Type B pancreatic cell (in vitro differentiated cells): ENCODE measurements at regions not wholly inside any gene's neighbourhood (a gene's known extent, or its start where the extent isn't known, plus 50 kb on each side); places are given as distances from the start of the nearest gene placed in this dataset.

Experiments used
- DNase-seq: peaks from one replicate; pipeline ENCODE4 v3.0.0; 2021; ENCODE audit warnings: mixed read lengths; ENCODE audit not compliant: unreplicated experiment; ENCODE audit errors: extremely low spot score
- H3K27ac Mint-ChIP-seq: 2 replicates; pipeline ENCODE4 v1.8.0; 2021; ENCODE audit warnings: mild to moderate bottlenecking, mixed read lengths
- H3K27me3 Mint-ChIP-seq: 2 replicates; pipeline ENCODE4 v1.8.0; 2021; ENCODE audit warnings: mixed read lengths
- H3K36me3 Mint-ChIP-seq: 2 replicates; pipeline ENCODE4 v1.8.0; 2021; ENCODE audit warnings: mixed read lengths
- H3K4me1 Mint-ChIP-seq: one replicate; pipeline ENCODE4 v1.8.0; 2021; ENCODE audit warnings: mixed read lengths; ENCODE audit not compliant: unreplicated experiment
- H3K4me3 Mint-ChIP-seq: 2 replicates; pipeline ENCODE4 v1.8.0; 2021; ENCODE audit warnings: mild to moderate bottlenecking, mixed read lengths
- H3K9me3 Mint-ChIP-seq: 2 replicates; pipeline ENCODE4 v1.8.0; 2021; ENCODE audit warnings: mixed read lengths
- TF ChIP-seq, protein P1 (sequence below): fragments of 200-600 bp; sonication (generic); conservative IDR thresholded peaks from 2 replicates; pipeline ENCODE4 v1.5.0; 2021; ENCODE audit warnings: antibody characterized with exemption, mild to moderate bottlenecking

DNA sequence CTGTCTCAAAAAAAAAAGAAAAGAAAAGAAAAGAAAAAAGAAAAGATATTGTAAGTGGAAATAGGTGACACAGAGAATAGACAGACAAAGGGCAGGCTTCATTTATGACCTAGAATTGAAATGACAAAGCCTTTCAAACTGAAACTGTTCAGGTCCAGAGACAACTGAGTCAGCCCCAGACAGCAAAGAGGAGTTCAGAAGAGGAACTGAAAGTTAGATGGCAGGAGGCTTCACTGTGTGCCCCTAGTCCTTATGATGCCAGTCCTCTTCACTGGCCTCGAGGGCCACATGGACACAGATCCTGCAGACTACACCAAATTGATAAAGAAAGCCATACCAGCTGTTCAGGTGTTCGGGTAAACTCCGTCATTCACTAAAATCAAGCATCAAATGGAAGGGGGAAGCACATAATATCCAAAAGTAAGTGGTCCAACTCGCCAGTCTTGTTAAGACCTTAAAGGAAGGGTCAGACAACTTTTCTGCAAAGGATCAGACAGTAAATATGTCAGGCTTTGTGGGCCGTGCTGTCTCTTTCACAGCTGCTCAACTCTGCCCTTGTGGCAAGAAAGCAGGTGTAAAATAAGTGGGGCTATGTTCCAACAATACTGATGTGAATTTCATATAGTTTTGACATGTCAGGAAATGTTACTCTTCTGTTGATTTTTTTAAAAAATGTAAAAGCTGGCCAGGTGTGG lies 231.9 kb upstream of the MGAT5 start:
- Mint-ChIP-seq H3K27me3 (peaks cover 3% of the 10 kb centered on the region), H3K27ac (no peak overlapping the region), H3K4me3 (no peak overlapping the region), H3K4me1 (no peaks in the 10 kb centered on the region), H3K36me3 (no peaks in the 10 kb centered on the region), H3K9me3 (no peaks in the 10 kb centered on the region)
- TF ChIP-seq, protein P1, sequence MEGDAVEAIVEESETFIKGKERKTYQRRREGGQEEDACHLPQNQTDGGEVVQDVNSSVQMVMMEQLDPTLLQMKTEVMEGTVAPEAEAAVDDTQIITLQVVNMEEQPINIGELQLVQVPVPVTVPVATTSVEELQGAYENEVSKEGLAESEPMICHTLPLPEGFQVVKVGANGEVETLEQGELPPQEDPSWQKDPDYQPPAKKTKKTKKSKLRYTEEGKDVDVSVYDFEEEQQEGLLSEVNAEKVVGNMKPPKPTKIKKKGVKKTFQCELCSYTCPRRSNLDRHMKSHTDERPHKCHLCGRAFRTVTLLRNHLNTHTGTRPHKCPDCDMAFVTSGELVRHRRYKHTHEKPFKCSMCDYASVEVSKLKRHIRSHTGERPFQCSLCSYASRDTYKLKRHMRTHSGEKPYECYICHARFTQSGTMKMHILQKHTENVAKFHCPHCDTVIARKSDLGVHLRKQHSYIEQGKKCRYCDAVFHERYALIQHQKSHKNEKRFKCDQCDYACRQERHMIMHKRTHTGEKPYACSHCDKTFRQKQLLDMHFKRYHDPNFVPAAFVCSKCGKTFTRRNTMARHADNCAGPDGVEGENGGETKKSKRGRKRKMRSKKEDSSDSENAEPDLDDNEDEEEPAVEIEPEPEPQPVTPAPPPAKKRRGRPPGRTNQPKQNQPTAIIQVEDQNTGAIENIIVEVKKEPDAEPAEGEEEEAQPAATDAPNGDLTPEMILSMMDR: no peak
- DNase-seq: no peak

DNA sequence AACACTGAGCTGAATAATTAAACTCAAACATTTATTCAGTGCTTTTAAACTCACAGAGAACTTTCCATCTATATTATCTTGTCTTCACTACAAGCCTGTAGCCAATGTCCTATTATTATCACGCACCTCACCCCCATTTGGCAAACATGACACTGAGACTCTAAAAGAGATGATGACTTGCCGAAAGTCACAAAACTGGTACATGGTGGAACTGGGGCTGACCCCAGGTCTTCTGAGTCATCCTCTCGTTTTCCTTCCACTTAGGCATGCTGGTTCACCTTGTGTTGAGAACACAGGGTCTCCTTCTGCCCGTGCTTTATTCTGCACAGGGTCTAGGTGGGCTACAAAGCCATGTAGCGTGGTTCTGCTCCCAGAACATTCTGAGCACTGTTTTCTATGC lies 230.0 kb upstream of the MGAT5 start:
- Mint-ChIP-seq H3K27ac (no peak overlapping the region), H3K36me3 (no peaks in the 10 kb centered on the region), H3K4me1 (peaks cover 3% of the 10 kb centered on the region), H3K9me3 (no peaks in the 10 kb centered on the region), H3K27me3 (peaks cover 3% of the 10 kb centered on the region), H3K4me3 (no peak overlapping the region)
- TF ChIP-seq, protein P1: no peak
- no peak for DNase-seq

DNA sequence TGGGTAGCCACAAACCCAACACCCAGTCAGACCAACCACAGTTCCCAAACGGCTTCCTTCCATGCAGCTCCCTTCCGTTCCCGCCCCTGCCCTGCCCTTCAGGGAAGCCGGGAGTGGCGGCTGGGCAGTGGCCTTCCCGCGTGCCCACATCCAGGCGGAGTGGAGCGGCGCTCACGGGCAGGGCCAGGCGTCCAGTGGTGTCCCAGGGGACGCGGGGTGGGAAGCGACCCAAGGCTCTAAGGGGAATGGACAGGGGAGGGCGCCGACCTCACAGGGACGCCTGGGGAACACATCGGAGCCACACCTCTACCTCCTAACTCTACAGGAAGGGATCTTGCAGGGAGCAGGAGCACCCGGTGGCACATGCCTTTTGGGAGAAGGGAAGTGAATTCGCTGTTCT lies 225.9 kb upstream of the MGAT5 start:
- Mint-ChIP-seq H3K27me3 (peaks cover 8% of the 10 kb centered on the region), H3K4me3 (no peak overlapping the region), H3K36me3 (no peaks in the 10 kb centered on the region), H3K4me1 (peaks cover 20% of the 10 kb centered on the region), H3K27ac (no peak overlapping the region), H3K9me3 (no peaks in the 10 kb centered on the region)
- DNase-seq: no peak
- TF ChIP-seq, protein P1: no peak

DNA sequence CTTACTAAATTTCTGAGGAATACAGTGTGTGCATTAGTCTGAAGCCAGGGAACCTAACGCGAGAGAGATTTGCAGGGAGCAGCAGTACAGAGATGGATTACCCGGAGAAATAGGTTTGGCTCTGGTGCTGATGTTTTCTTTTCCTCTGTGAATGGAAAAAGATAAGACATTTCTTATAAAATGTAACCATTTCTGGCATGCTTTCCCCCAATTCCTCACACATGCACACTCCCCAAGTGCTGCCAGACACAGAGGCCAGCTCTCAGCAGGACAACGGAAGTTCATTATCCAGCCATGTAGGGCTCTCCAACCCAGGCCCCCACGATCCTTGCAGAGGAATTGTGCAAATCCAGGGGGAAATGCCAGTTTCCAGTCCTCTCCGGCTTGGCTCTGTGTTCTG lies 224.5 kb upstream of the MGAT5 start:
- Mint-ChIP-seq H3K27ac (no peak overlapping the region), H3K4me3 (no peak overlapping the region), H3K27me3 (peaks cover 8% of the 10 kb centered on the region), H3K9me3 (no peaks in the 10 kb centered on the region), H3K4me1 (peaks cover 20% of the 10 kb centered on the region), H3K36me3 (no peaks in the 10 kb centered on the region)
- no peak for DNase-seq
- TF ChIP-seq, protein P1: no peak

DNA sequence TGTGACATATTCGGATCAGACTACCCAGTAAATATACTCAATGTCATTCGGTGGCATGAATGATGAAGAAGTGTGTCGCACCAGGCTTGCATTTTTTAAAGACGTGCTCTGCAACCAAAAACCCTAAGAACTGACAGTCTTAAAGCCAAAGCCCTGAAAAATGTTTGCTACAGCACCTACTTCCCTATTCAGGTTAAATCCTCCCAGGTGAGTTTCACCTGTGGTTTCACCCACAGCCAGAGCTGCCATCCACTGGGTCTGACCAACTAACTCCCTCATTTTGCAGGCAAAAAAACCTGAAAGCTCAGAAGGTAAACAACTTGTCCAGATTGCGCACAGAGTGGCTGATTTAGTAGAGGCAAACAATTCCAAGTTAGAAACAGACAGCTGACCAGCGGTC lies 222.3 kb upstream of the MGAT5 start:
- no peak overlapping the region for H3K27ac Mint-ChIP-seq
- no peak for DNase-seq
- no peaks in the 10 kb centered on the region for H3K36me3 Mint-ChIP-seq
- no peak overlapping the region for H3K4me3 Mint-ChIP-seq
- no peaks in the 10 kb centered on the region for H3K9me3 Mint-ChIP-seq
- TF ChIP-seq, protein P1: no peak
- H3K4me1 Mint-ChIP-seq: peaks cover 20% of the 10 kb centered on the region
- peaks cover 5% of the 10 kb centered on the region for H3K27me3 Mint-ChIP-seq
